Liver (tissue), 7 donors: ENCODE measurements at regions not wholly inside any gene's neighbourhood (a gene's known extent, or its start where the extent isn't known, plus 50 kb on each side); places are given as distances from the start of the nearest gene placed in this dataset.

Experiments
- DNase-seq: peaks from one replicate; pipeline ENCODE4 v3.0.0-alpha.2; 2017; ENCODE audit warnings: low spot score
- H3K27ac ChIP-seq, 2 donors: one replicate each; pipeline ENCODE4 v1.7.0; 2013; ENCODE audit warnings: inconsistent platforms in 2 of 2, low read length in 2 of 2, control low read depth in 1 of 2, low read depth in 1 of 2, mild to moderate bottlenecking in 1 of 2
- H3K27me3 ChIP-seq, 4 donors: one replicate each; pipeline versions ENCODE4 v1.6.1 to v1.7.0; 2013; ENCODE audit warnings: low read length in 3 of 4, inconsistent platforms in 1 of 4, mild to moderate bottlenecking in 1 of 4, moderate library complexity in 1 of 4; ENCODE audit not compliant: control insufficient read depth in 4 of 4, insufficient read depth in 4 of 4
- H3K36me3 ChIP-seq, 4 donors: one replicate each; pipeline versions ENCODE4 v1.6.1 to v1.7.0; 2013; ENCODE audit warnings: low read length in 3 of 4, mild to moderate bottlenecking in 3 of 4, low read depth in 1 of 4, moderate library complexity in 1 of 4; ENCODE audit not compliant: control insufficient read depth in 4 of 4, insufficient read depth in 3 of 4
- H3K4me1 ChIP-seq, 4 donors: one replicate each; pipeline versions ENCODE4 v1.6.1 to v1.7.0; 2013; ENCODE audit warnings: low read length in 3 of 4, mild to moderate bottlenecking in 3 of 4, moderate library complexity in 1 of 4; ENCODE audit not compliant: control insufficient read depth in 4 of 4, insufficient read depth in 4 of 4
- H3K4me3 ChIP-seq, 3 donors: one replicate each; pipeline versions ENCODE4 v1.6.1 to v1.7.0; 2013; ENCODE audit warnings: low read length in 3 of 3, control low read depth in 1 of 3, low read depth in 1 of 3, mild to moderate bottlenecking in 1 of 3
- H3K9ac ChIP-seq, 2 donors: one replicate each; pipeline ENCODE4 v1.7.0; 2013; ENCODE audit warnings: low read length in 2 of 2, mild to moderate bottlenecking in 2 of 2, moderate library complexity in 2 of 2, control low read depth in 1 of 2, low read depth in 1 of 2
- H3K9me3 ChIP-seq, 4 donors: one replicate each; pipeline versions ENCODE4 v1.6.1 to v1.7.0; 2013; ENCODE audit warnings: low read length in 3 of 4; ENCODE audit not compliant: control insufficient read depth in 4 of 4
- EGR1 ChIP-seq, 2 donors: IDR thresholded peaks; 2 replicates each; pipeline ENCODE4 v1.6.1; 2016 to 2018; ENCODE audit warnings: antibody characterized with exemption in 2 of 2, low read depth in 2 of 2
- FOXA2 ChIP-seq: IDR thresholded peaks from 2 replicates; pipeline ENCODE4 v1.6.1; 2016; ENCODE audit warnings: antibody characterized with exemption
- GABPA ChIP-seq, 2 donors: IDR thresholded peaks in 1 of 2; conservative IDR thresholded peaks in 1 of 2; 2 replicates each; pipeline ENCODE4 v1.6.1; 2016; ENCODE audit warnings: antibody characterized with exemption in 2 of 2, mild to moderate bottlenecking in 1 of 2, moderate library complexity in 1 of 2
- HNF4A ChIP-seq, 2 donors: conservative IDR thresholded peaks; 2 replicates each; pipeline ENCODE4 v1.6.1; 2016; ENCODE audit warnings: antibody characterized with exemption in 2 of 2, mild to moderate bottlenecking in 2 of 2
- HNF4G ChIP-seq: IDR thresholded peaks from 2 replicates; pipeline ENCODE4 v1.6.1; 2016; ENCODE audit warnings: antibody characterized with exemption
- NR2F2 ChIP-seq: IDR thresholded peaks from 2 replicates; pipeline ENCODE4 v1.6.1; 2016; ENCODE audit warnings: antibody characterized with exemption
- RAD21 ChIP-seq, 2 donors: IDR thresholded peaks; 2 replicates each; pipeline ENCODE4 v1.6.1; 2016; ENCODE audit warnings: antibody characterized with exemption in 2 of 2, mild to moderate bottlenecking in 2 of 2
- RXRA ChIP-seq, 2 donors: IDR thresholded peaks; 2 replicates each; pipeline ENCODE4 v1.6.1; 2017 to 2018; ENCODE audit warnings: antibody characterized with exemption in 2 of 2, mild to moderate bottlenecking in 1 of 2
- SP1 ChIP-seq: IDR thresholded peaks from 2 replicates; pipeline ENCODE4 v1.6.1; 2018; ENCODE audit warnings: antibody characterized with exemption, mild to moderate bottlenecking
- TAF1 ChIP-seq: conservative IDR thresholded peaks from 2 replicates; pipeline ENCODE4 v1.6.1; 2016; ENCODE audit warnings: antibody characterized with exemption, mild to moderate bottlenecking
- YY1 ChIP-seq: IDR thresholded peaks from 2 replicates; pipeline ENCODE4 v1.6.1; 2016; ENCODE audit warnings: antibody characterized with exemption, mild to moderate bottlenecking
- WGBS: extraction: QIAGEN DNeasy Blood & Tissue Kit; methylation state at CpG from one replicate; pipeline ENCODE4 v1.1.7; 2013; 5-methylcytosine and 5-hydroxymethylcytosine counted together
- TF ChIP-seq, protein P1 (sequence below): IDR thresholded peaks from 2 replicates; pipeline ENCODE4 v1.6.1; 2016; ENCODE audit warnings: antibody characterized with exemption
- TF ChIP-seq, protein P2 (sequence below): IDR thresholded peaks from 2 replicates; pipeline ENCODE4 v1.6.1; 2016; ENCODE audit warnings: antibody characterized with exemption
- TF ChIP-seq, protein P3 (sequence below): IDR thresholded peaks from 2 replicates; pipeline ENCODE4 v1.6.1; 2016; ENCODE audit warnings: antibody characterized with exemption
- TF ChIP-seq, protein P4 (sequence below): IDR thresholded peaks from 2 replicates; pipeline ENCODE4 v1.6.1; 2016; ENCODE audit warnings: antibody characterized with exemption, mild to moderate bottlenecking
- donor health status: healthy.
- donor health status: healthy.
- donor health status: healthy.
- donor health status: healthy.

DNA sequence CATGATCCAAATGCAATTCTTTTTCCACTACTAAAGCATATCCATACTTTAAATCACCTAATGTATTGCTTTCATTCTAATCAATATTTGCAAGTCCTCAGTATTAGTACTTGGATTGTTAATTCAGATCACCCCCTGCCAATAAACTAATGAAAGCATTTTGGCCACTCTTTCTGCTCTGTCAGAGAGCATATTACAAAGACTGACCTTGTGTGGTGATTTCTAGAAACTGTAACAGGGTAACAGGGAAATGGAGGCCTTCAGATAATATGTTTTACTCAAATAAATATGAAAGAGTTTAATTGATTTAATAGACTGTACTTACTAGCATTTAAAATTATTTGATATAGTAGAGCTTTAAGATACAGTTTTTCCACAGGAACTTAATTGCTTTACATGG, 453.0 kb downstream of the KCNJ3 start:
- no peaks in the 10 kb centered on the region for H3K27me3 ChIP-seq
- no peak overlapping the region for H3K27ac ChIP-seq
- no peak for TF ChIP-seq RXRA (IDR thresholded peaks at IDR 0.05)
- TF ChIP-seq, protein P1, sequence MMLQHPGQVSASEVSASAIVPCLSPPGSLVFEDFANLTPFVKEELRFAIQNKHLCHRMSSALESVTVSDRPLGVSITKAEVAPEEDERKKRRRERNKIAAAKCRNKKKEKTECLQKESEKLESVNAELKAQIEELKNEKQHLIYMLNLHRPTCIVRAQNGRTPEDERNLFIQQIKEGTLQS, result no peak
- TF ChIP-seq HNF4G, result no peak
- TF ChIP-seq SP1, result no peak
- no peak for TF ChIP-seq RAD21 (IDR thresholded peaks at IDR 0.05)
- TF ChIP-seq NR2F2, result no peak
- TF ChIP-seq, protein P2, sequence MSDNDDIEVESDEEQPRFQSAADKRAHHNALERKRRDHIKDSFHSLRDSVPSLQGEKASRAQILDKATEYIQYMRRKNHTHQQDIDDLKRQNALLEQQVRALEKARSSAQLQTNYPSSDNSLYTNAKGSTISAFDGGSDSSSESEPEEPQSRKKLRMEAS, result no peak
- DNase-seq, result no peak
- no peaks in the 10 kb centered on the region for H3K9me3 ChIP-seq
- no peak overlapping the region for H3K9ac ChIP-seq
- H3K4me3 ChIP-seq, result no peak overlapping the region
- no peaks in the 10 kb centered on the region for H3K4me1 ChIP-seq
- no peaks in the 10 kb centered on the region for H3K36me3 ChIP-seq

DNA sequence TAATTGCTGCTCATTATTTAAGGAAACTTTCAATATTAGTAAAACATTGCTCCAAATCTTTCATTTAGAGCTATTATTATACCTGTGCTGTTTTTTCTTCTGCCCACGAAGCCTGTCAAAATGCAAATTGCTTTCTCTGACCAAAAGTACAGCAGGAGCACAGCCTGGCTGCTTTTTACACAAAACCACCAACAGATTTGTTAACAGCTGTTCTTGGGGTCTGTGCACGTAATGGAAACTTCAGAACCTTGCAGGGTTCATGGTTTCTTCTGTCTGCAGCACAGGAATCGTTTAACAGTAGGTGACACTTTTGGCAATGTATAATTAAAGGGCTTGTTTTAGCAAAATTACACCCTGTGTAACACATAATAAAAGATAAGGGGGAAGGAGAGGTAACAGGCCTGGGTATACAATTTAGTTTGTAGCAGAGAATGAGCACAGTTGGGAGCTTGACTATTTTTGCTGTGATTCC, 447.3 kb downstream of the KCNJ3 start:
- 56% methylated on average over 3 of the region's 3 CpGs for WGBS
- no peak for TF ChIP-seq TAF1
- TF ChIP-seq, protein P1, result no peak
- TF ChIP-seq, protein P3, sequence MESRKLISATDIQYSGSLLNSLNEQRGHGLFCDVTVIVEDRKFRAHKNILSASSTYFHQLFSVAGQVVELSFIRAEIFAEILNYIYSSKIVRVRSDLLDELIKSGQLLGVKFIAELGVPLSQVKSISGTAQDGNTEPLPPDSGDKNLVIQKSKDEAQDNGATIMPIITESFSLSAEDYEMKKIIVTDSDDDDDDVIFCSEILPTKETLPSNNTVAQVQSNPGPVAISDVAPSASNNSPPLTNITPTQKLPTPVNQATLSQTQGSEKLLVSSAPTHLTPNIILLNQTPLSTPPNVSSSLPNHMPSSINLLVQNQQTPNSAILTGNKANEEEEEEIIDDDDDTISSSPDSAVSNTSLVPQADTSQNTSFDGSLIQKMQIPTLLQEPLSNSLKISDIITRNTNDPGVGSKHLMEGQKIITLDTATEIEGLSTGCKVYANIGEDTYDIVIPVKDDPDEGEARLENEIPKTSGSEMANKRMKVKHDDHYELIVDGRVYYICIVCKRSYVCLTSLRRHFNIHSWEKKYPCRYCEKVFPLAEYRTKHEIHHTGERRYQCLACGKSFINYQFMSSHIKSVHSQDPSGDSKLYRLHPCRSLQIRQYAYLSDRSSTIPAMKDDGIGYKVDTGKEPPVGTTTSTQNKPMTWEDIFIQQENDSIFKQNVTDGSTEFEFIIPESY, result no peak
- no peak for TF ChIP-seq HNF4G
- no peak for TF ChIP-seq SP1
- TF ChIP-seq, protein P2, result no peak
- no peak for TF ChIP-seq GABPA (IDR thresholded peaks at IDR 0.05 in 1 of 2, conservative IDR thresholded peaks at IDR 0.05 in 1 of 2)
- no peak for TF ChIP-seq YY1
- TF ChIP-seq, protein P4, sequence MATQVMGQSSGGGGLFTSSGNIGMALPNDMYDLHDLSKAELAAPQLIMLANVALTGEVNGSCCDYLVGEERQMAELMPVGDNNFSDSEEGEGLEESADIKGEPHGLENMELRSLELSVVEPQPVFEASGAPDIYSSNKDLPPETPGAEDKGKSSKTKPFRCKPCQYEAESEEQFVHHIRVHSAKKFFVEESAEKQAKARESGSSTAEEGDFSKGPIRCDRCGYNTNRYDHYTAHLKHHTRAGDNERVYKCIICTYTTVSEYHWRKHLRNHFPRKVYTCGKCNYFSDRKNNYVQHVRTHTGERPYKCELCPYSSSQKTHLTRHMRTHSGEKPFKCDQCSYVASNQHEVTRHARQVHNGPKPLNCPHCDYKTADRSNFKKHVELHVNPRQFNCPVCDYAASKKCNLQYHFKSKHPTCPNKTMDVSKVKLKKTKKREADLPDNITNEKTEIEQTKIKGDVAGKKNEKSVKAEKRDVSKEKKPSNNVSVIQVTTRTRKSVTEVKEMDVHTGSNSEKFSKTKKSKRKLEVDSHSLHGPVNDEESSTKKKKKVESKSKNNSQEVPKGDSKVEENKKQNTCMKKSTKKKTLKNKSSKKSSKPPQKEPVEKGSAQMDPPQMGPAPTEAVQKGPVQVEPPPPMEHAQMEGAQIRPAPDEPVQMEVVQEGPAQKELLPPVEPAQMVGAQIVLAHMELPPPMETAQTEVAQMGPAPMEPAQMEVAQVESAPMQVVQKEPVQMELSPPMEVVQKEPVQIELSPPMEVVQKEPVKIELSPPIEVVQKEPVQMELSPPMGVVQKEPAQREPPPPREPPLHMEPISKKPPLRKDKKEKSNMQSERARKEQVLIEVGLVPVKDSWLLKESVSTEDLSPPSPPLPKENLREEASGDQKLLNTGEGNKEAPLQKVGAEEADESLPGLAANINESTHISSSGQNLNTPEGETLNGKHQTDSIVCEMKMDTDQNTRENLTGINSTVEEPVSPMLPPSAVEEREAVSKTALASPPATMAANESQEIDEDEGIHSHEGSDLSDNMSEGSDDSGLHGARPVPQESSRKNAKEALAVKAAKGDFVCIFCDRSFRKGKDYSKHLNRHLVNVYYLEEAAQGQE, result no peak
- TF ChIP-seq RXRA (IDR thresholded peaks at IDR 0.05), result no peak
- TF ChIP-seq EGR1 (IDR thresholded peaks at IDR 0.05; ENCODE audit: low read depth in 2 of 2), result no peak
- no peak for TF ChIP-seq FOXA2
- no peak for TF ChIP-seq NR2F2
- no peak for TF ChIP-seq HNF4A (conservative IDR thresholded peaks at IDR 0.05)
- H3K27ac ChIP-seq, result no peak overlapping the region
- DNase-seq, result no peak
- no peaks in the 10 kb centered on the region for H3K4me1 ChIP-seq
- H3K9ac ChIP-seq, result no peak overlapping the region
- H3K27me3 ChIP-seq, result no peaks in the 10 kb centered on the region
- H3K36me3 ChIP-seq, result no peaks in the 10 kb centered on the region
- no peaks in the 10 kb centered on the region for H3K9me3 ChIP-seq
- no peak overlapping the region for H3K4me3 ChIP-seq
